HG03442 (cell line): ENCODE measurements at regions not wholly inside any gene's neighbourhood (a gene's known extent, or its start where the extent isn't known, plus 50 kb on each side); places are given as distances from the start of the nearest gene placed in this dataset.

Experiments used
- ATAC-seq: cut with Tn5 transposase; IDR thresholded peaks from one replicate; pipeline ENCODE4 v1.9.1; 2021; ENCODE audit warnings: mild to moderate bottlenecking, moderate library complexity; ENCODE audit not compliant: unreplicated experiment

- no peak for ATAC-seq
Observed at GRCh38 chr20:54272901-54273488, 65.1 kb downstream of the PFDN4 start.

GRCh38 chr20:54275359-54276111 lies 67.6 kb downstream of the PFDN4 start:
- no peak for ATAC-seq

GRCh38 chr20:54276577-54277169 lies 68.8 kb downstream of the PFDN4 start:
- no peak for ATAC-seq

GRCh38 chr20:54278262-54278661 lies 70.4 kb downstream of the PFDN4 start:
- no peak for ATAC-seq

GRCh38 chr20:54282625-54283024 lies 74.7 kb downstream of the PFDN4 start:
- ATAC-seq = no peak

- ATAC-seq = no peak
Observed at GRCh38 chr20:54283253-54283652, 75.4 kb downstream of the PFDN4 start.

GRCh38 chr20:54284928-54285704 lies 77.2 kb downstream of the PFDN4 start:
- peak; percentile 41 for ATAC-seq

- ATAC-seq = no peak
Observed at GRCh38 chr20:54290636-54291035, 82.7 kb downstream of the PFDN4 start.

- ATAC-seq = no peak
Observed at GRCh38 chr20:54291339-54292010, 83.6 kb downstream of the PFDN4 start.

GRCh38 chr20:54292185-54292584 lies 84.3 kb downstream of the PFDN4 start:
- ATAC-seq = no peak

GRCh38 chr20:54293526-54293925 lies 85.6 kb downstream of the PFDN4 start:
- ATAC-seq = no peak

GRCh38 chr20:54294094-54294493 lies 86.2 kb downstream of the PFDN4 start:
- no peak for ATAC-seq

- ATAC-seq = no peak
Observed at GRCh38 chr20:54295686-54296085, 87.8 kb downstream of the PFDN4 start.

- no peak for ATAC-seq
Observed at GRCh38 chr20:54305421-54305820, 97.5 kb downstream of the PFDN4 start.

GRCh38 chr20:54306985-54307710 lies 99.3 kb downstream of the PFDN4 start:
- ATAC-seq = no peak

GRCh38 chr20:54308804-54309203 lies 100.9 kb downstream of the PFDN4 start:
- no peak for ATAC-seq

GRCh38 chr20:54318892-54319291 lies 111.0 kb downstream of the PFDN4 start:
- no peak for ATAC-seq

GRCh38 chr20:54320148-54320607 lies 112.3 kb downstream of the PFDN4 start:
- no peak for ATAC-seq

- ATAC-seq = no peak
Observed at GRCh38 chr20:54321352-54322087, 113.6 kb downstream of the PFDN4 start.
